ENCODE measurements at regions not wholly inside any gene's neighbourhood (a gene's known extent, or its start where the extent isn't known, plus 50 kb on each side); places are given as distances from the start of the nearest gene placed in this dataset.

DNA sequence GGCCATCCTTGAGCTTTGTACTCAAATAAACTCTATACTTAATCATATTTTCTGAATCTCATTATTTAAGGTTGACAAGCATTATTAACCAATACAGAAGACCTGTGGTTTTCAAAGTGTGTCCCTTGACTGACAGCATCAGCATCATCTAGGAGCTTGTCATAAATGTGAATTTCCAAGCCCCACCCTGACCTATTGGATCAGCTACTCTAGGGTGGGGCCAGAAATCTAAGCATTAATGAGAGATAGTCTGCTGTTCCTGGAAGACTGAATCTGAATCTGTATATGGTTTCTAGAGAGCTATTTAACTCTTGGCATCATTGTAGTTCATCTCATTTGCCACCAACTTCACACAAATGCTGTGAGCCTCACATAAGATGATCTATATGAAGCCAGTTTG lies 86.6 kb downstream of the CD8B2 start:
- no peak for TF ChIP-seq CTCF (IDR thresholded peaks at IDR 0.05; ENCODE audit: poor library complexity)
- TF ChIP-seq EZH2 (IDR thresholded peaks at IDR 0.05; ENCODE audit: borderline replicate concordance) = no peak
- no peak for TF ChIP-seq EZH2phosphoT487 (IDR thresholded peaks at IDR 0.05; ENCODE audit: low read depth, severe bottlenecking, unreplicated experiment)

Measured in hepatocyte (in vitro differentiated cells).